ENCODE measurements at regions not wholly inside any gene's neighbourhood (a gene's known extent, or its start where the extent isn't known, plus 50 kb on each side); places are given as distances from the start of the nearest gene placed in this dataset.
A peak's percentile ranks its signal among the peaks of the same experiment; 100 is the strongest.

DNA sequence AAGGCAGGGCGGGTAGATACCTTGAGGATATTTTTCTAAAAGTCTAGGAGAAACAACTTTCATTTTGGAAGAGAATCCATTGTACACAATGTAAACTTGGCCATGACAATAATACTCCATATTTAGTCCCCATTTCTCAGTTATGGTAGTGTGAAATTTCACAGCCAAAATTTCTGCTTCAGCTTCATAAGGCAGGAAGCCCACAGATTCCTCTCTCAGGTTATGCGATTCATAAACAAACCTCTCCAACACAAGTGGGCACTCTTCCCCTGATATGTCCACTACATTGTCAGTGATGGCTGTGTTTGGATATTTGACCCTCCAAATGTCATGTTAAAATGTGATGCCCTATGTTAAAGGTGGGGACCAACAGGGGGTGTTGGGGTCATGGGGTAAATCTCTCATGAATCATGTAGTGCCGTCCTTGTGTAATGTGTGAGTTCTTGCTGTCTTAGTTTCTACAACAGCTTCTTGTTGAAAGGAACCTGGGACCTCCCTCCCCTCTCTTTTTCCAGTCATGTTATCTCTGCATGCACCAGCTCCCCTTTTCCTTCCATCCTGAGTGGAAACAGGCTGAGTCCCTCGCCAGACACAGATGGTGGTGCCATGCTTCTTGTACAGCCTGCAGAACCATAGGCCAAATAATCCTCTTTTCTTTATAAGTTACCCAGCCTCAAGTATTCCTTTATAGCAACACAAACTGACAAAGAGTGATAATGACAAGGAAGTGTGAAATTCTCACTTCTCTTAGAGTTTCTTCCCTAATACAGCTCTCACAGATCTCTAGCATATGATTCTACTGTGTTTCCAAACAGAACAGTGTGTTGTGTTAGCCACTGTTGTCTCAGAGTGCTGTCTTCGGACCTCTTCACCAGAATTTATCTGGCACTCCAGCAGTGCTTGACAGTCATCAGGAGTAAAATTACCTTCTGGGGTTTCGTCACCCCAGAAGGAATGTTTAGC is 598.4 kb upstream of the GNPDA2 start:
- Histone ChIP-seq H3K36me3 (no peaks in the 10 kb centered on the region), H3K27ac (peak overlapping the region; percentile 46 to 79), H3K27me3 (no peaks in the 10 kb centered on the region), H3K9me3 (peaks cover 0 to 5% of the 10 kb centered on the region in 2 donors), H3K4me1 (peaks cover 0 to 4% of the 10 kb centered on the region in 2 donors), H3K4me3 (no peak overlapping the region)
- TF ChIP-seq, protein P1, sequence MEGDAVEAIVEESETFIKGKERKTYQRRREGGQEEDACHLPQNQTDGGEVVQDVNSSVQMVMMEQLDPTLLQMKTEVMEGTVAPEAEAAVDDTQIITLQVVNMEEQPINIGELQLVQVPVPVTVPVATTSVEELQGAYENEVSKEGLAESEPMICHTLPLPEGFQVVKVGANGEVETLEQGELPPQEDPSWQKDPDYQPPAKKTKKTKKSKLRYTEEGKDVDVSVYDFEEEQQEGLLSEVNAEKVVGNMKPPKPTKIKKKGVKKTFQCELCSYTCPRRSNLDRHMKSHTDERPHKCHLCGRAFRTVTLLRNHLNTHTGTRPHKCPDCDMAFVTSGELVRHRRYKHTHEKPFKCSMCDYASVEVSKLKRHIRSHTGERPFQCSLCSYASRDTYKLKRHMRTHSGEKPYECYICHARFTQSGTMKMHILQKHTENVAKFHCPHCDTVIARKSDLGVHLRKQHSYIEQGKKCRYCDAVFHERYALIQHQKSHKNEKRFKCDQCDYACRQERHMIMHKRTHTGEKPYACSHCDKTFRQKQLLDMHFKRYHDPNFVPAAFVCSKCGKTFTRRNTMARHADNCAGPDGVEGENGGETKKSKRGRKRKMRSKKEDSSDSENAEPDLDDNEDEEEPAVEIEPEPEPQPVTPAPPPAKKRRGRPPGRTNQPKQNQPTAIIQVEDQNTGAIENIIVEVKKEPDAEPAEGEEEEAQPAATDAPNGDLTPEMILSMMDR (IDR thresholded peaks at IDR 0.05) = no peak
- no peak for DNase-seq (ENCODE audit: low spot score)

DNA sequence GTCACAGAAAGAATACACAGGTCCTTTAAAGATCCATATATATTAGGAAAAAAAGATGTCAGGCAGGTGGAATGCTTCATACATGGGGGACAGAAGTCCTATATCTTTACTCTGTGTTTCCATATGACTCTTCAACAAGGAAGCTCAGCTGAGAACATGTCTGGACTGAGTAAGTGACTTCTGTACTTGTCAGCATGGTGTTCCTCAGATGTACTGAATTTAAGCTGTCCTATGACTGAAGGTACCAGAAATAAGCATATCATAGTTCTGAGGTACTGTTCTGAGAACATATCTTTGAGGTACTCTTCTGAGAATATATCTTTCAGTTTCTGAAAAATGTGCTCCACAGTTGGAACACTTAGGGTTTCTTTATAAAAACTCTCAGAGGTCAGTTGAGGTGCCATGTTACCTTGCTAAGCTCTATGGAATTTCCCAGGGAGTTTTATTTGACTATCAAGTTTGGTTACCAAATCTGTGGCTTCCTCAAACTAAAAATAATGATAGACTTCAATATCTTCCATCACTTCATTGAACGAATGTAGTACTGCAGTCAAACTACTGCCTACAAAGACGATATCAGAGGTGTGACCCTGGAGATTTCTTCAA is 597.2 kb upstream of the GNPDA2 start:
- Histone ChIP-seq H3K4me3 (no peak overlapping the region), H3K27ac (peak overlapping the region in 1 of 2 donors; percentile 79), H3K36me3 (no peaks in the 10 kb centered on the region), H3K9me3 (peaks cover 0 to 5% of the 10 kb centered on the region in 2 donors), H3K4me1 (peaks cover 0 to 4% of the 10 kb centered on the region in 2 donors), H3K27me3 (no peaks in the 10 kb centered on the region)
- TF ChIP-seq, protein P1 (IDR thresholded peaks at IDR 0.05) = no peak
- DNase-seq (ENCODE audit: low spot score) = no peak

GRCh38 chr4:45317739-45318138 is 591.4 kb upstream of the GNPDA2 start:
- no peak for DNase-seq (ENCODE audit: low spot score)
- peaks cover 0 to 4% of the 10 kb centered on the region in 2 donors for H3K4me1 ChIP-seq
- H3K36me3 ChIP-seq = no peaks in the 10 kb centered on the region
- H3K9me3 ChIP-seq = no peaks in the 10 kb centered on the region
- H3K27ac ChIP-seq = peak overlapping the region in 1 of 2 donors; percentile 74
- no peaks in the 10 kb centered on the region for H3K27me3 ChIP-seq
- TF ChIP-seq, protein P1 (IDR thresholded peaks at IDR 0.05) = no peak
- no peak overlapping the region for H3K4me3 ChIP-seq

GRCh38 chr4:45317276-45317675 is 590.9 kb upstream of the GNPDA2 start:
- H3K27ac ChIP-seq = peak overlapping the region in 1 of 2 donors; percentile 74

GRCh38 chr4:45316257-45316656 is 589.9 kb upstream of the GNPDA2 start:
- Histone ChIP-seq H3K27me3 (no peaks in the 10 kb centered on the region), H3K4me1 (peaks cover 0 to 4% of the 10 kb centered on the region in 2 donors), H3K9me3 (no peaks in the 10 kb centered on the region), H3K27ac (no peak overlapping the region), H3K4me3 (no peak overlapping the region), H3K36me3 (no peaks in the 10 kb centered on the region)
- DNase-seq (ENCODE audit: low spot score) = no peak
- TF ChIP-seq, protein P1 (IDR thresholded peaks at IDR 0.05) = no peak

More at GRCh38 chr4:45317276-45317675, 590.9 kb upstream of the GNPDA2 start:
- H3K36me3 ChIP-seq = no peaks in the 10 kb centered on the region
- DNase-seq (ENCODE audit: low spot score) = no peak
- no peaks in the 10 kb centered on the region for H3K27me3 ChIP-seq
- H3K9me3 ChIP-seq = no peaks in the 10 kb centered on the region
- H3K4me3 ChIP-seq = no peak overlapping the region
- TF ChIP-seq, protein P1 (IDR thresholded peaks at IDR 0.05) = no peak
- peaks cover 0 to 4% of the 10 kb centered on the region in 2 donors for H3K4me1 ChIP-seq
